IMR-90 (cell line): ENCODE measurements at regions not wholly inside any gene's neighbourhood (a gene's known extent, or its start where the extent isn't known, plus 50 kb on each side); places are given as distances from the start of the nearest gene placed in this dataset.
A peak's percentile ranks its signal among the peaks of the same experiment; 100 is the strongest.

Experiments used
- ATAC-seq: fragments of 200-7000 bp; cut with Tn5 transposase; 2 replicates; pipeline ENCODE4 v1.9.1; 2020; ENCODE audit warnings: low read depth, mild to moderate bottlenecking, moderate library complexity
- BruUV-seq: library from RNA; stranded (reverse); fragments of 400-500 nt; replicated peaks from 2 replicates; lab custom pipeline; 2021; lab: Mats Ljungman, UMichigan
- CTCF ChIA-PET: fragments of 300-600 bp; formaldehyde crosslinking; extraction: SDS; loops from one replicate; lab custom pipeline; 2021; ENCODE audit warnings: antibody characterized with exemption; lab: Yijun Ruan, JAX
- POLR2A ChIA-PET: fragments of 300-600 bp; sonication (Branson Sonifier 250); formaldehyde crosslinking; loops from one replicate; lab custom pipeline; 2022; ENCODE audit warnings: antibody characterized with exemption; ENCODE audit not compliant: unreplicated experiment; lab: Charles Lee
- DNase-seq: peaks from one replicate; pipeline ENCODE4 v3.0.0; 2013
- H2AFZ ChIP-seq: replicated peaks from 2 replicates; pipeline ENCODE3; 2013; ENCODE audit warnings: low read length, mild to moderate bottlenecking; ENCODE audit not compliant: poor library complexity
- H2AK5ac ChIP-seq: 2 replicates; pipeline ENCODE4 v1.6.1; 2013; ENCODE audit warnings: low read depth, low read length, inconsistent platforms
- H2AK9ac ChIP-seq: replicated peaks from 2 replicates; pipeline ENCODE3; 2013; ENCODE audit warnings: mild to moderate bottlenecking, low read depth, low read length, moderate library complexity; ENCODE audit not compliant: poor library complexity
- H2BK120ac ChIP-seq: 2 replicates; pipeline ENCODE4 v1.6.1; 2013; ENCODE audit warnings: low read depth, low read length, inconsistent platforms
- H2BK15ac ChIP-seq: 3 replicates; pipeline ENCODE4 v1.6.1; 2013; ENCODE audit warnings: low read depth, low read length, inconsistent platforms
- H2BK20ac ChIP-seq: 2 replicates; pipeline ENCODE4 v1.6.1; 2013; ENCODE audit warnings: low read depth, mild to moderate bottlenecking, inconsistent platforms, low read length, moderate library complexity
- H2BK5ac ChIP-seq: 2 replicates; pipeline ENCODE4 v1.6.1; 2013; ENCODE audit warnings: mild to moderate bottlenecking, low read depth, low read length, inconsistent platforms; ENCODE audit not compliant: poor library complexity, severe bottlenecking
- H3K14ac ChIP-seq: replicated peaks from 2 replicates; pipeline ENCODE4 v1.6.1; 2013; ENCODE audit warnings: low read depth, low read length, inconsistent platforms
- H3K18ac ChIP-seq: 2 replicates; pipeline ENCODE4 v1.6.1; 2013; ENCODE audit warnings: low read depth, low read length, control low read depth
- H3K23ac ChIP-seq: 2 replicates; pipeline ENCODE4 v1.6.1; 2013; ENCODE audit warnings: low read depth, low read length, inconsistent platforms
- H3K27ac ChIP-seq: 2 replicates; pipeline ENCODE4 v1.5.1; 2013; ENCODE audit warnings: mild to moderate bottlenecking, control low read depth, low read length; ENCODE audit not compliant: insufficient read depth
- H3K27me3 ChIP-seq: 2 replicates; pipeline ENCODE4 v1.6.1; 2013; ENCODE audit warnings: low read length; ENCODE audit not compliant: control insufficient read depth, insufficient read depth
- H3K36me3 ChIP-seq: 2 replicates; pipeline ENCODE4 v1.6.1; 2013; ENCODE audit warnings: low read length, mixed read lengths; ENCODE audit not compliant: control insufficient read depth, insufficient read depth
- H3K4ac ChIP-seq: 2 replicates; pipeline ENCODE4 v1.6.1; 2013; ENCODE audit warnings: low read depth, low read length, inconsistent platforms
- H3K4me1 ChIP-seq: 2 replicates; pipeline ENCODE4 v1.6.1; 2013; ENCODE audit warnings: low read length, mixed read lengths; ENCODE audit not compliant: control insufficient read depth, insufficient read depth
- H3K4me2 ChIP-seq: 2 replicates; pipeline ENCODE4 v1.6.1; 2013; ENCODE audit warnings: low read depth, mild to moderate bottlenecking, control low read depth, low read length, moderate library complexity
- H3K4me3 ChIP-seq: 2 replicates; pipeline ENCODE4 v1.5.1; 2013; ENCODE audit warnings: low read depth, mild to moderate bottlenecking, control low read depth, low read length, moderate library complexity; ENCODE audit not compliant: insufficient read depth
- H3K56ac ChIP-seq: 2 replicates; pipeline ENCODE4 v1.6.1; 2013; ENCODE audit warnings: low read length, inconsistent platforms; ENCODE audit not compliant: insufficient read depth; ENCODE audit errors: extremely low read depth
- H3K79me1 ChIP-seq, 2 experiments: 2 replicates each; pipeline ENCODE4 v1.6.1; 2013; ENCODE audit warnings: low read length in 2 of 2, inconsistent platforms in 1 of 2, low read depth in 1 of 2
- H3K9ac ChIP-seq: 2 replicates; pipeline ENCODE4 v1.6.1; 2013; ENCODE audit warnings: low read depth, low read length, control low read depth
- H3K9me1 ChIP-seq: 2 replicates; pipeline ENCODE4 v1.6.1; 2013; ENCODE audit warnings: low read length, inconsistent platforms; ENCODE audit not compliant: insufficient read depth
- H3K9me3 ChIP-seq: 2 replicates; pipeline ENCODE4 v1.6.1; 2013; ENCODE audit warnings: low read length; ENCODE audit not compliant: control insufficient read depth, insufficient read depth
- H4K20me1 ChIP-seq: 2 replicates; pipeline ENCODE4 v1.6.1; 2013; ENCODE audit warnings: low read length, inconsistent platforms; ENCODE audit not compliant: insufficient read depth
- H4K5ac ChIP-seq: 2 replicates; pipeline ENCODE4 v1.6.1; 2013; ENCODE audit warnings: mild to moderate bottlenecking, low read depth, low read length, control low read depth
- H4K8ac ChIP-seq, 2 experiments: 2 replicates each; pipeline ENCODE4 v1.6.1; 2013; ENCODE audit warnings: low read depth in 2 of 2, low read length in 2 of 2, control low read depth in 1 of 2, inconsistent platforms in 1 of 2
- H4K91ac ChIP-seq: 2 replicates; pipeline ENCODE4 v1.6.1; 2013; ENCODE audit warnings: low read depth, low read length, inconsistent platforms; ENCODE audit not compliant: insufficient read depth
- CEBPB ChIP-seq: IDR thresholded peaks from 2 replicates; pipeline ENCODE4 v1.6.1; 2012; ENCODE audit warnings: low read depth, low read length, improper control_type of control experiment
- WGBS, 2 experiments: methylation state at CpG; one replicate each; pipeline versions ENCODE4 v1.1.5 to v1.1.7; 2013; ENCODE audit warnings: missing lambda C conversion rate in 2 of 2; ENCODE audit not compliant: insufficient read length in 1 of 2; ENCODE audit errors: extremely low coverage in 2 of 2; 5-methylcytosine and 5-hydroxymethylcytosine counted together
- dilution Hi-C: fragments of 300-500 bp; cut with HindIII; formaldehyde crosslinking; loops from one replicate; pipeline ENCODE4 v1.14.3; 2018; ENCODE audit warnings: low sequenced_read_pairs; ENCODE audit not compliant: unreplicated experiment
- in situ Hi-C: fragments of 300-500 bp; cut with MboI; formaldehyde crosslinking; loops from 3 replicates; pipeline ENCODE4 v1.14.3; 2019; ENCODE audit warnings: low sequenced_read_pairs, inconsistent platforms, mixed read lengths
- intact Hi-C: fragments of 100-400 bp; cut with micrococcal nuclease; formaldehyde crosslinking; loops from 2 replicates; pipeline ENCODE4 v1.10.0; 2022
- TF ChIP-seq, protein P1 (sequence below): conservative IDR thresholded peaks from 2 replicates; pipeline ENCODE4 v1.5.1; 2012; ENCODE audit warnings: mild to moderate bottlenecking, low read depth, low read length, improper control_type of control experiment

DNA sequence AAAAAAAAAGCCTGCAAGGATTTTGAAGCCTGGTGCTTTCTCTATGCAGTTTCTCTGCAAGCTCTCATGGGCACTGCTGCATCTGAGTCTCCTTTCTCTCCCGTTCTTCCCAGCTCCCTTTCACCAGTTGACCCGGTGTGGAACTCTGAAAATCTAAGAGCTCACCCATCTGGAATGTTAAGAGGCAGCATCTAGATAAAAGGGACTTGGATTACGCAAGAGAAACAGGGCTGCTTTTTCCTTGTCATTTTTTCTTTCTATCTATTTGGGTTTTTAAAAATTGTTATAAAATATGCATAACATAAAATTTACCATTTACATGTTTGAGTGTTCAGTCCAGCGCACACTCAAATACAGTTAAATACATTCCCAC is 95.2 kb upstream of the RPS6KA3 start:
- DNase-seq (peak; percentile 75), ATAC-seq (peak; percentile 82)
- Histone ChIP-seq H2BK5ac (peak overlapping the region; percentile 95), H3K27ac (peak overlapping the region; percentile 89; the same call in 1 of the 2 replicates), H3K4me2 (no peak overlapping the region), H3K4me1 (peaks cover 6% of the 10 kb centered on the region), H3K27me3 (no peaks in the 10 kb centered on the region), H3K4ac (peak overlapping the region; percentile 82), H3K79me1 (no peaks in the 10 kb centered on the region), H4K20me1 (no peaks in the 10 kb centered on the region), H2AK9ac (no peak overlapping the region), H3K9me3 (no peaks in the 10 kb centered on the region), H3K14ac (no peak overlapping the region; the same call in 1 of the 2 replicates), H3K36me3 (no peaks in the 10 kb centered on the region), H3K56ac (peak overlapping the region; percentile 25; the same call in 1 of the 2 replicates), H4K91ac (no peak overlapping the region; the same call in 1 of the 2 replicates), H2BK15ac (peak overlapping the region; percentile 43; the same call in 1 of the 3 replicates), H3K18ac (peak overlapping the region; percentile 93; the same call in 1 of the 2 replicates), H2AFZ (no peak overlapping the region), H3K9ac (no peak overlapping the region), H3K9me1 (peaks cover 6% of the 10 kb centered on the region), H4K8ac (peak overlapping the region; percentile 28 to 57; a peak in 3 of 4 replicates), H4K5ac (peak overlapping the region; percentile 92; the same call in 1 of the 2 replicates), H2AK5ac (peak overlapping the region; percentile 5; the same call in 1 of the 2 replicates), H2BK120ac (peak overlapping the region; percentile 79), H3K4me3 (no peak overlapping the region), H3K23ac (0 out of 2 replicates have a peak overlapping the region, but pooled peaks have one; percentile 10), H2BK20ac (peak overlapping the region; percentile 54; the same call in 1 of the 2 replicates)
- WGBS, 2 experiments, result no CpG with 5 or more reads among the region's 4 CpGs
- ChIA-PET CTCF (no interaction called here), POLR2A (no interaction called here)
- dilution Hi-C loops, result no loop called here
- no TSS peak for BruUV-seq
- intact Hi-C loops, result loop anchor here (1.0 kb wide), 1 partner anchor 97 kb away; no protein-coding TSS in a partner anchor
- in situ Hi-C loops, result no loop called here
- 0 out of 2 replicates have a peak, but pooled peaks have one; percentile 28 for TF ChIP-seq CEBPB
- TF ChIP-seq, protein P1, sequence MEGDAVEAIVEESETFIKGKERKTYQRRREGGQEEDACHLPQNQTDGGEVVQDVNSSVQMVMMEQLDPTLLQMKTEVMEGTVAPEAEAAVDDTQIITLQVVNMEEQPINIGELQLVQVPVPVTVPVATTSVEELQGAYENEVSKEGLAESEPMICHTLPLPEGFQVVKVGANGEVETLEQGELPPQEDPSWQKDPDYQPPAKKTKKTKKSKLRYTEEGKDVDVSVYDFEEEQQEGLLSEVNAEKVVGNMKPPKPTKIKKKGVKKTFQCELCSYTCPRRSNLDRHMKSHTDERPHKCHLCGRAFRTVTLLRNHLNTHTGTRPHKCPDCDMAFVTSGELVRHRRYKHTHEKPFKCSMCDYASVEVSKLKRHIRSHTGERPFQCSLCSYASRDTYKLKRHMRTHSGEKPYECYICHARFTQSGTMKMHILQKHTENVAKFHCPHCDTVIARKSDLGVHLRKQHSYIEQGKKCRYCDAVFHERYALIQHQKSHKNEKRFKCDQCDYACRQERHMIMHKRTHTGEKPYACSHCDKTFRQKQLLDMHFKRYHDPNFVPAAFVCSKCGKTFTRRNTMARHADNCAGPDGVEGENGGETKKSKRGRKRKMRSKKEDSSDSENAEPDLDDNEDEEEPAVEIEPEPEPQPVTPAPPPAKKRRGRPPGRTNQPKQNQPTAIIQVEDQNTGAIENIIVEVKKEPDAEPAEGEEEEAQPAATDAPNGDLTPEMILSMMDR, result no peak
